Endothelial cell of umbilical vein (primary cell): ENCODE measurements at regions not wholly inside any gene's neighbourhood (a gene's known extent, or its start where the extent isn't known, plus 50 kb on each side); places are given as distances from the start of the nearest gene placed in this dataset.

Source experiments
- BruUV-seq: library from RNA; stranded (reverse); fragments of 400-500 nt; replicated peaks from 2 replicates; lab custom pipeline; 2021; lab: Mats Ljungman, UMichigan
- CTCF ChIA-PET: fragments of 300-600, 350-600 bp; sonication (Branson Sonifier 250); formaldehyde crosslinking; loops from one replicate; lab custom pipeline; 2021; ENCODE audit warnings: antibody characterized with exemption, inconsistent platforms; lab: Charles Lee
- POLR2A ChIA-PET: fragments of 300-600, 350-600 bp; sonication (Branson Sonifier 250); formaldehyde crosslinking; loops from one replicate; lab custom pipeline; 2021; ENCODE audit warnings: antibody characterized with exemption, inconsistent platforms; lab: Charles Lee
- DNase-seq: peaks from one replicate; pipeline ENCODE4 v3.0.0-alpha.2; 2011; ENCODE audit warnings: low read depth, low spot score
- FAIRE-seq: peaks from 2 replicates; lab custom pipeline; 2011; peaks lifted over from hg19 to GRCh38; lab: Jason Lieb, UNC
- H2AFZ ChIP-seq: 2 replicates; pipeline ENCODE4 v1.6.0; 2012; ENCODE audit warnings: low read depth, low read length, control low read depth, inconsistent platforms
- H3K27ac ChIP-seq: 2 replicates; pipeline ENCODE4 v1.5.1; 2011; ENCODE audit warnings: low read depth, mild to moderate bottlenecking, control low read depth, low read length, moderate library complexity; ENCODE audit not compliant: insufficient read depth
- H3K27me3 ChIP-seq, 2 experiments: 2 replicates each; pipeline versions ENCODE4 v1.6.0 to v1.6.1; 2011; ENCODE audit warnings: low read length in 2 of 2, mixed read lengths in 1 of 2; ENCODE audit not compliant: control insufficient read depth in 2 of 2, insufficient read depth in 2 of 2
- H3K36me3 ChIP-seq, 2 experiments: 2 replicates in 1 of 2; 3 replicates in 1 of 2; pipeline ENCODE4 v1.5.1; 2011; ENCODE audit warnings: low read length in 2 of 2, mild to moderate bottlenecking in 1 of 2, moderate library complexity in 1 of 2; ENCODE audit not compliant: control insufficient read depth in 2 of 2, insufficient read depth in 2 of 2; ENCODE audit errors: extremely low read depth in 1 of 2
- H3K4me1 ChIP-seq: 3 replicates; pipeline ENCODE4 v1.5.1; 2011; ENCODE audit warnings: mild to moderate bottlenecking, low read length; ENCODE audit not compliant: control insufficient read depth, insufficient read depth; ENCODE audit errors: extremely low read depth
- H3K4me2 ChIP-seq: 2 replicates; pipeline ENCODE4 v1.6.1; 2011; ENCODE audit warnings: low read length, control low read depth, mixed read lengths; ENCODE audit not compliant: insufficient read depth
- H3K4me3 ChIP-seq, 3 experiments: fragments of 200-600 bp in 1 of 3; sonication (generic), shearing (Covaris generic) in 1 of 3; replicated peaks in 1 of 3; 2 replicates each; pipeline ENCODE4 v1.5.1; 2011 to 2016; ENCODE audit warnings: control low read depth in 3 of 3, low read length in 3 of 3, mild to moderate bottlenecking in 2 of 3, inconsistent platforms in 1 of 3, low read depth in 1 of 3, moderate library complexity in 1 of 3; ENCODE audit not compliant: insufficient read depth in 1 of 3
- H3K79me2 ChIP-seq: 2 replicates; pipeline ENCODE4 v1.6.0; 2012; ENCODE audit warnings: low read length, inconsistent platforms; ENCODE audit not compliant: control insufficient read depth, insufficient read depth
- H3K9ac ChIP-seq: replicated peaks from 2 replicates; pipeline ENCODE3; 2011; ENCODE audit warnings: low read length, control low read depth; ENCODE audit not compliant: insufficient read depth; ENCODE audit errors: extremely low read depth
- H3K9me1 ChIP-seq: replicated peaks from 3 replicates; pipeline ENCODE4 v1.6.0; 2011; ENCODE audit warnings: mild to moderate bottlenecking, low read length; ENCODE audit not compliant: control insufficient read depth, insufficient read depth; ENCODE audit errors: extremely low read depth
- H3K9me3 ChIP-seq: replicated peaks from 2 replicates; pipeline ENCODE4 v1.5.1; 2012; ENCODE audit warnings: low read length, inconsistent platforms; ENCODE audit not compliant: control insufficient read depth, insufficient read depth
- H4K20me1 ChIP-seq: replicated peaks from 2 replicates; pipeline ENCODE3; 2011; ENCODE audit warnings: mild to moderate bottlenecking, low read length; ENCODE audit not compliant: control insufficient read depth, insufficient read depth; ENCODE audit errors: extremely low read depth
- CTCF ChIP-seq, 2 donors: IDR thresholded peaks; 1 replicate in 1 of 2; 2 replicates in 1 of 2; pipeline ENCODE4 v1.5.1; 2011; ENCODE audit warnings: low read length in 2 of 2, mild to moderate bottlenecking in 2 of 2, moderate library complexity in 2 of 2, control low read depth in 1 of 2, inconsistent platforms in 1 of 2, low read depth in 1 of 2; ENCODE audit not compliant: insufficient read depth in 1 of 2; ENCODE audit errors: extremely low read depth in 1 of 2
- EZH2 ChIP-seq: IDR thresholded peaks from 2 replicates; pipeline ENCODE4 v1.6.1; 2012; ENCODE audit warnings: borderline replicate concordance, low read depth, mild to moderate bottlenecking, moderate library complexity, low read length, inconsistent platforms; ENCODE audit not compliant: severe bottlenecking
- FOS ChIP-seq: IDR thresholded peaks from 2 replicates; pipeline ENCODE4 v1.6.1; 2011; ENCODE audit warnings: mild to moderate bottlenecking, low read length, moderate library complexity, borderline replicate concordance; ENCODE audit not compliant: insufficient read depth
- GATA2 ChIP-seq: IDR thresholded peaks from 2 replicates; pipeline ENCODE4 v1.7.0; 2011; ENCODE audit warnings: low read depth, mild to moderate bottlenecking, moderate library complexity, mixed read lengths, low read length; ENCODE audit not compliant: insufficient read length, insufficient read depth
- JUN ChIP-seq: IDR thresholded peaks from 2 replicates; pipeline ENCODE4 v1.6.1; 2011; ENCODE audit warnings: borderline replicate concordance, low read depth; ENCODE audit not compliant: insufficient read length, insufficient read depth
- MYC ChIP-seq: IDR thresholded peaks from one replicate; pipeline ENCODE4 v1.6.1; 2011; ENCODE audit warnings: mild to moderate bottlenecking, low read depth, low read length
- POLR2A ChIP-seq: IDR thresholded peaks from 2 replicates; pipeline ENCODE4 v1.6.1; 2012; ENCODE audit warnings: low read depth, mild to moderate bottlenecking, control low read depth, low read length
- POLR2AphosphoS5 ChIP-seq: IDR thresholded peaks from 2 replicates; pipeline ENCODE4 v1.6.1; 2012; ENCODE audit warnings: low read depth, mild to moderate bottlenecking, control low read depth, low read length, moderate library complexity; ENCODE audit not compliant: insufficient read depth
- dilution Hi-C: fragments of 300-500 bp; cut with MboI; formaldehyde crosslinking; loops from one replicate; pipeline ENCODE4 v1.15.0; 2019; ENCODE audit warnings: low sequenced_read_pairs; ENCODE audit not compliant: extremely low pct_ligation_motif_present
- intact Hi-C: fragments of 100-400 bp; cut with micrococcal nuclease; formaldehyde crosslinking; loops from one replicate; pipeline ENCODE4 v1.10.0; 2022
- TF ChIP-seq, protein P1 (sequence below): IDR thresholded peaks from 2 replicates; pipeline ENCODE4 v1.6.1; 2011; ENCODE audit not compliant: insufficient read depth, insufficient read length

DNA sequence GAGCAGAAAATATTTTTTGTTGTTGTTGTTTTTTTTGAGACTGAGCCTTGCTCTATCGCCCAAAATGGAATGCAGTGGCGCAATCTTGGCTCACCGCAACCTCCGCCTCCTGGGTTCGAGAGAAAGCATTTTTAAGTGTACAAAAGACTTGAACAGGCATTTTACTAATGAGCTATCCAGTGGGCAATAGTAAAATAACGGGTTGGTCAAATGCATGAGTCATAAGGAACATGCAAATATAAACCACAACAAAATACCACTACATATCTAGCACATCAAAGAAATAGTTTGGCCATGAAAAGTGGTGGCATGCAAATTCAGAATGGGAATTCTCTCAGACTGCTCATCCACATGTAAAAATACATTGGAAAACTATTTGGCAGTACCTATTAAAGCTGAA, 71.7 kb upstream of the TMEM106B start:
- ChIA-PET POLR2A (no interaction called here), CTCF (interaction anchor here (1.3 kb wide), 1 partner anchor 21 kb away, joined by 4 read pairs; no protein-coding TSS in a partner anchor)
- Histone ChIP-seq H3K79me2 (no peaks in the 10 kb centered on the region), H3K27me3 (no peaks in the 10 kb centered on the region), H3K4me2 (no peak overlapping the region), H3K9me3 (no peaks in the 10 kb centered on the region), H3K4me1 (no peaks in the 10 kb centered on the region), H4K20me1 (no peaks in the 10 kb centered on the region), H3K9me1 (no peaks in the 10 kb centered on the region), H3K9ac (no peak overlapping the region), H2AFZ (no peak overlapping the region), H3K4me3 (no peak overlapping the region), H3K27ac (no peak overlapping the region), H3K36me3 (no peaks in the 10 kb centered on the region)
- BruUV-seq = no TSS peak
- FAIRE-seq = no peak
- intact Hi-C loops = no loop called here
- TF ChIP-seq FOS = no peak
- dilution Hi-C loops = no loop called here
- DNase-seq = no peak

- Histone ChIP-seq H3K9ac (no peak overlapping the region), H2AFZ (no peak overlapping the region), H3K79me2 (no peaks in the 10 kb centered on the region), H3K27me3 (no peaks in the 10 kb centered on the region), H4K20me1 (no peaks in the 10 kb centered on the region), H3K4me2 (no peak overlapping the region), H3K4me3 (no peak overlapping the region), H3K9me1 (no peaks in the 10 kb centered on the region), H3K4me1 (no peaks in the 10 kb centered on the region), H3K36me3 (no peaks in the 10 kb centered on the region), H3K27ac (no peak overlapping the region), H3K9me3 (no peaks in the 10 kb centered on the region)
- CTCF ChIA-PET = interaction anchor here (1.1 kb wide), 1 partner anchor 10 kb away, joined by 3 read pairs; no protein-coding TSS in a partner anchor
- intact Hi-C loops = no loop called here
- TF ChIP-seq POLR2AphosphoS5 (no peak), FOS (no peak), EZH2 (no peak), MYC (no peak), GATA2 (no peak), POLR2A (no peak), CTCF (IDR thresholded peaks at IDR 0.05; ENCODE audit: extremely low read depth in 1 of 2, insufficient read depth in 1 of 2, low read depth in 1 of 2, low read length in 2 of 2) (no peak), JUN (no peak)
- TF ChIP-seq, protein P1, sequence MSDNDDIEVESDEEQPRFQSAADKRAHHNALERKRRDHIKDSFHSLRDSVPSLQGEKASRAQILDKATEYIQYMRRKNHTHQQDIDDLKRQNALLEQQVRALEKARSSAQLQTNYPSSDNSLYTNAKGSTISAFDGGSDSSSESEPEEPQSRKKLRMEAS = no peak
- POLR2A ChIA-PET = no interaction called here
- BruUV-seq = no TSS peak
- FAIRE-seq (no peak), DNase-seq (no peak)
- dilution Hi-C loops = no loop called here
These were observed 64.3 kb upstream of the TMEM106B start for GRCh38 chr7:12146813-12147212.
